ENCODE measurements at regions not wholly inside any gene's neighbourhood (a gene's known extent, or its start where the extent isn't known, plus 50 kb on each side); places are given as distances from the start of the nearest gene placed in this dataset.

- TF ChIP-seq RNF2 (IDR thresholded peaks at IDR 0.05; ENCODE audit: borderline replicate concordance, low read depth, low read length, missing control alignments, poor library complexity, severe bottlenecking): no peak
- TF ChIP-seq SIN3A (conservative IDR thresholded peaks at IDR 0.05 in 1 of 2, IDR thresholded peaks at IDR 0.05 in 1 of 2; ENCODE audit: low read depth in 1 of 2, low read length in 2 of 2): no peak
Measured at GRCh38 chr3:72288955-72289691, 504.2 kb upstream of the PROK2 start (continued).

Measured in H1 (cell line).